Fibroblast of skin of back (primary cell): ENCODE measurements at regions not wholly inside any gene's neighbourhood (a gene's known extent, or its start where the extent isn't known, plus 50 kb on each side); places are given as distances from the start of the nearest gene placed in this dataset.

ENCODE experiments used
- DNase-seq: peaks from one replicate; pipeline ENCODE4 v3.0.0-alpha.2; 2013

- DNase-seq, result no peak
Observed at GRCh38 chr2:18706001-18706400, 116.6 kb upstream of the NT5C1B start.

DNA sequence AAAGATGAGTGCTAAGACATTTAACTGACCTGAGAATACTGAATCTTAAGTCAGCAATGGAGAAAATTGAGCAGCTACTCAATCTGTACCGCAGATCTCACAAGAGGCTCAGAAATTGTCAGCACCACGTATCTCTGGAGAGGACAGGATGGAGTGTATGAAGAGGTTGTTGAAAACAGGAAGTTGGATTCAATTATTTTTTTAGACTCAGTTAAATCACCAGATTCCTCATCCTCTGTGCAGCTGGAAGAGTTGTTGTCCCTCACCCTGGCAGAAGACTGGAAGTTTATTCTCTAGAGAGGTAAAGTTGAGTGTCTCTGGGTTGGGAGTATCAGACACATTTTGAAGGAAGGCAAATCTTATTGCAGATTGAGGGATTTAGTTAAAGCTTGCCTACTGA lies 114.9 kb upstream of the NT5C1B start:
- DNase-seq, result no peak

DNA sequence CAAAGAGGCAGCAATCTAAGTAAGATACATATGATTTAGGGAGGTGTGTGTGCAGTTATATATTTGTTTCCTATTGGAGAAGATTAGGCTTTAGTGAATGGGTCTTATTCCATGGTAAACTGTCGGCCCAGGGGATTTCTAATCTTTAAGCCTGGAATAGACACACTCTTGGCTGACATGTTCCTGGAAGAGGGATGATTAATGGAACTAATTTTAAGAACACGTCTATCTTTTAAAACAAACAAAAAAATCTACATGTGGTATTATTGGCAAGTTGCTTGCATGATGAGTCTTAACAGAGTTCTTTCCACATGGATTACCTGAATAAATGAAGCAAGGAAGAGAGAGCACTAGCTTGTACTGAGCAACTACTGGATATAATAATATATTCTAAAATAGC lies 114.2 kb upstream of the NT5C1B start:
- DNase-seq, result no peak

- DNase-seq, result peak; percentile 88
Observed at GRCh38 chr2:18701981-18702380, 112.6 kb upstream of the NT5C1B start.

- DNase-seq, result no peak
Observed at GRCh38 chr2:18701546-18701945, 112.2 kb upstream of the NT5C1B start.

DNA sequence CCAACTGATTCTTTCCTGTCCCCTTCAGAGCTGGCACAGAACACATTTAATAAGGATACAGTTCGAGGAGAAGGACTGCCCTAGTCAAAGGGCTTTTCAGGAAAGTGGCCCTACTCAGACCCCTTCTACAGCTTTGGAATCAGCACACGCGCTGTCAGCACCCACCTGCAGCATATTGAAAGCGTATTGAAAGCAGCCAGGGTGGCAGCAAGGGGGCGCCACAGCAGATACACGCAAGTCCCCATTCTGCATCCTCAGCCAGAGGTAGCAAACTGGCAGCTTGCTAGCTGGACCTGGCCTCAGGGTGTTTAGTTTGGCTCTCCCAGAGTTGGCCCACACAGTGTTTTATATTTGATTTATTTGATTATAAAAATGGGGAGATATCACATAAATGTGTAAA lies 101.0 kb upstream of the NT5C1B start:
- DNase-seq, result no peak

DNA sequence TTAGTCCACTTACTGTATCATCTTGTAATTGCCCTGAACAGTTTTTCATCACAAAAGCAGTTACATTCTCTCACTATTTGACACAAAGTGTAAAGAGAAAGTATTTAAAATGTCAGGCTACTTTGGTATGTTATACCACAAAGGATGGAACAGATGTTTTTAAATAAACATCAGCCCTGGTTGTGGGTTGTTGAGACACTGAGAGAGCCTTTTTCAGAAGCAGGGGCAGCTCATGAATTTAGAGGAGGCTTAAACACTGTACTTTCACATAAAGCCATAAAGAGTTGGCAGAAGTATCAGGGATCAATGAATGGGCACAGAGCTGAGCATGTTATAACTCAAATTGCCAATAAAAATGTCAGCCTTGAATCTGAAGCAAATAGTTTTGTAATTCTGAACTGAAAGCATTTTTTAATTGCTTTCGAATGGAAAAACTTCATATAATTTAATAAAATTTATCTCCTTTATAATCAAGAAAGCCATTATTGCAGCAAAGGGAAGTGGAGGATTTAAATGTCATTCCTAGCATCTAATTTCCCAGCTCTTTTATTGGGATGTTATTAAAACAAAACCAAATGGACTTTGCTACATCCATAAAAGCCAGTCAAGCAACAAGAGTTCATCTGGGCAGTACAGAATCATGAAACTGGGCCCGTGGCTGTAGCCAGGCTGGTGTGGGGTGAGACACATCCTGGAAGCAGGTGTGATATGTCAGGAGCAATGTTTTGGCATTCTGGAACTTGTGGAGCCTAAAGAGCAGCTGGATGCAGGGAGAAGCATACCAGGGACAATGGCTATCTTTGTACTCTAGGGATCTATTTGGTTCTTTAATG lies 95.1 kb upstream of the NT5C1B start:
- peak; percentile 13 for DNase-seq

GRCh38 chr2:18682681-18683080 lies 93.3 kb upstream of the NT5C1B start:
- DNase-seq, result no peak

GRCh38 chr2:18677280-18677679 lies 87.9 kb upstream of the NT5C1B start:
- DNase-seq, result no peak

DNA sequence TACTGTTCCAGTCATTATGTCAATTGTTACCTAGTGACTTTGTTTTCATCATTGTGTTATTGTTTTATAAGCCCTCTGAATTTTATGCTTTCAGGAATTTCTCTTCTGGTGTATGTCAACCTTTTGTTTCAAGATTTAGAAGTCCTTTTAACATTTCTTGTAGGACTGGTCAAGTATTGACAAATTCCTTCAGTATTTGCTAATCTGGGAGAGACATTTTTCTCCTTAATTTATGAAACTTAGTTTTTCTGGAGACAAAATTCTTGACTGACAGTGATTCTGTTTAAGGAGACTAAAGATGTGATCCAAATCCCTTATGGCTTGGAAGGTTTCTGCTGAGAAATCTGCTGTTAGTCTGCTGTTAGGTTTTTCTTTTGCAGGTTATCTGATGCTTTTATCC lies 84.9 kb upstream of the NT5C1B start:
- DNase-seq, result no peak

GRCh38 chr2:18671363-18671762 lies 82.0 kb upstream of the NT5C1B start:
- DNase-seq, result peak; percentile 36

- DNase-seq, result no peak
Observed at GRCh38 chr2:18668221-18668620, 78.9 kb upstream of the NT5C1B start.

DNA sequence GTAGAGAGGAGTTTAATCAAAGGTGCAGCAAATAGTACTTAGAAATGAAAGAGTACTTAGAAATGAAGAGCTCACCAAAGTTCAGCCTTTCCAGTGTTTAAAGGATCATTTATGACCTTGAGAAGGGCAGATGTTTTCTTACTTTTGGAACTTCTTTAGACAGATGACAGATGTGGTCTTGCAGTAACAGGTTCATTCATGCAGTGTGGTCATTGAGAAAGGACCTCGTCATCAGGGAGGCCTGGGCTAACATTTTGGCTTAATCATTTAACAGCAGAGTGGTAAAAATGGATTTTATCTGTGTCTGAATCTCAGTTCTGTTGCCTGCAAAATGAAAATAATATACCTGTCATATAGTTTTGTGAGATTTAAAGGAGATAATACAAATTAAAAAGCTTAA lies 75.1 kb upstream of the NT5C1B start:
- no peak for DNase-seq

DNA sequence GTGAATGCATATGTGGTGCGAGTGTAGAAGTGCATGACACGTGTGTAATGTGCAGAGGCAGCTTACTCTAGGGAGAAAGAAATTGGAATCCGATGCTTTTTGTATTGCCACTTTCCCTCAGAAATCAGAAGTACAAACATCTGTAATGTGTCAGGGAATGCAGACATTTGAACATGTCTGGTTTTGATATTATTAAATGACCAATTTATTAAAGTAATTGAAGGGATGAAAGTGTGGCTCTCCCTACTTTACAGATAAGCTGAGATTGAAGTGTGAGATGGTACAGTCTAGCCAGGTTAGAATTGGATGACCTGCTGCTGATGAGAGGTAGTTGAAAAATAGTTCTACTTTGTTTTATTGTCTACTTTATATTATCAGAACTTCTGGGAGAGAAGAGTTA lies 74.5 kb upstream of the NT5C1B start:
- DNase-seq, result no peak

GRCh38 chr2:18662689-18663088 lies 73.3 kb upstream of the NT5C1B start:
- no peak for DNase-seq

GRCh38 chr2:18659915-18660314 lies 70.5 kb upstream of the NT5C1B start:
- no peak for DNase-seq

DNA sequence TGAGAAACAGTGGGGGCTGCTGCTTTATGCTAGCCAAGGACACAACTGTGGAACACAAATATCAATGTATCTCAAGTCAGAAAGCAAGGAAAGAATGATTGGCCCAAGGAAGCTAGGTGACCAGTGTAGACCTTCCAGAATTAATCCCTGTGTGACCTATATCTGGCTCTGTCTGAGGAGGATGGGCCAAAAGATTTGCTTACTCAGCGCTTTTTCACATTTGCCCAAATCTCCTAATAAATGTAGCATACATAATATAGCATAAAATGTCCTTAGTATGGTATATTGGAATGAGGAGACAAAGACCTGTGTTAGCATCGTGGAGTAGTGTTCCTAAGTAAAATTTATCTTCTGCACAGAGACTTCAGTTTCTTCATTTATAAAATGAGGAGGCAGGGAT lies 66.7 kb upstream of the NT5C1B start:
- no peak for DNase-seq

GRCh38 chr2:18651842-18652774 lies 62.7 kb upstream of the NT5C1B start:
- DNase-seq, result peak; percentile 89

DNA sequence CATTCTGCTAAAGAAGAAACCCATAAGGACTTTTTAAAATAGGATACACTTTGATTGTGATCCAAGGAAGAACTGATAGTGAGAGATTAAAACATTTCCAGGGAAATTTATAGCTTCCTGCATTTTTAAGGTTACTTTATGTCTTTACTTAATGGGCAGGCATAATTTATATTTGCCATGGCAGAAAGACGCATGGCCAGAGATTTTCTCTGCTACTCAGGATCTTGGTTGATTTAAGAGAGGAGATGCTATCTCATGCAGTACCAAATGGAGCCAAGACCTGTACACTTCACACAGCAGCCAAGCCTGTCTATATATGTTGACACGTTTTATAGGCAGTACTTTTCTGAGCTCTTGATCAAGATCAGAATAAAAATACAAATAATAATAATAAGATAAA lies 60.9 kb upstream of the NT5C1B start:
- DNase-seq, result no peak

GRCh38 chr2:18649502-18650135 lies 60.2 kb upstream of the NT5C1B start:
- DNase-seq, result no peak

- no peak for DNase-seq
Observed at GRCh38 chr2:18648161-18648560, 58.8 kb upstream of the NT5C1B start.

DNA sequence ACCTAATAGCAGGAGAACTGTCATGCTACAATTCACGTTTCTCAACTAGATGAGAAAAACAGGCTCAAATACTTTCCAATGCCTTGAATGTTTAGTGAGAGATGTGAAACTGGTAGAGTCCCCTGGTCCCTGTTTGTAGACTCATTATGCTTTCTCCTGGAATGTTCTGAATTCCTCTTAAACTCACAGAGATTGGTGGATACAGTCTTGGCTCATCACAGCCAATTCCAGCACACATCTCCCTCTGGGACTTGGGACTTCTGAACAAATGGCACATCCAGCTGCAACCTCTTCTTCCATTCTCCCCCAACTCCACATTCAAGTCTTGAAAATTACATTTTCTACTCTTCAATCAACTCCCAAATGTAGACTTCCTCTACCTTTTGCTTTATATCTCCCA lies 58.4 kb upstream of the NT5C1B start:
- peak; percentile 72 for DNase-seq

DNA sequence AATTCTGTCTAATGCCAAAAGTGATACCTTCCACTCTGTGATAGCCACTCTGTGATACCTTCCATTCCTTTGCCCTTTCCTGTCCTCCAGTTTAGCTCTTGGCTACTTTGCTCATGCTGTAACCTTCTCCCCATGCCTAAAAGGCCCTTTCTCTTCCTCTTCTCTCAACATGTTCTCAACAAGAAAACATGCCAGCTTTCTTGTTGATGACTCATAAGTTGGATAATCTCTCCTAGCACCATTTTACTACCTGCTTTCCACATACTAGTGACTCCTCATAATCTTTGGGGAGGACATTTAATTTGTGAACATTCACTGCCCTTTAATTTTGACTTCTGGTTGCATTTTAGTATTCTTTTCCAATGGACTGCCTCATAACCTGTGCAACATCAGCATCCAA lies 55.9 kb upstream of the NT5C1B start:
- DNase-seq, result no peak
